ENCODE measurements at regions not wholly inside any gene's neighbourhood (a gene's known extent, or its start where the extent isn't known, plus 50 kb on each side); places are given as distances from the start of the nearest gene placed in this dataset.

DNA sequence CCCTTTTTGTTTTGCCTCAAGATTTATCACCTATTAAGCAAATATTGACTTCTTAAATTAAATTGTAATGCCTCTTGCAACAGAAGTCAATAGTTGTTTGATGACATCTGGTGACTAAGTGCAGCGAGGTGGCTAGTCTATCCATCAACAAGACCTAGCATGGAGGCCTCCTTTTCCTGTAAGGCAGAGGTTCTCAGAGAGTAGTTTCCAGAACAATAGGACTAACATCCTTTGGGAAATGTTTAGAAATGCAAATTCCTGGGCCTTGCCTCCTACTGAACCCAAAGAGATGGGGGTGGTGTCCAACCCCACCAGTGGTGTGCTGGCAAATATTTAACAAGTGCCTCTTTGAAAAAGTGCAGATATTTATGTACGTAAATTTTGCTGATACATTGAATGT is 143.7 kb downstream of the SCP2D1 start:
- Histone ChIP-seq H3K36me3 (ENCODE audit: insufficient read depth, low read length) (no peaks in the 10 kb centered on the region), H3K9me3 (ENCODE audit: control insufficient read depth in 1 of 2, low read length in 2 of 2) (peaks cover 0 to 2% of the 10 kb centered on the region in 2 donors), H3K27ac (ENCODE audit: low read depth, low read length) (no peak overlapping the region), H3K27me3 (ENCODE audit: insufficient read depth, low read length) (no peaks in the 10 kb centered on the region), H3K4me1 (ENCODE audit: insufficient read depth, low read length) (no peaks in the 10 kb centered on the region), H3K4me3 (ENCODE audit: low read length in 2 of 2) (no peak overlapping the region)
- DNase-seq = no peak
- POLR2A ChIA-PET (ENCODE audit: partially characterized antibody) = no interaction called here
- Mint-ChIP-seq H3K36me3 (no peaks in the 10 kb centered on the region), H3K4me3 (no peak overlapping the region), H3K9me3 (peaks cover 2 to 15% (median 7%) of the 10 kb centered on the region in 8 donors), H3K27ac (no peak overlapping the region), H3K4me1 (no peaks in the 10 kb centered on the region), H3K27me3 (no peaks in the 10 kb centered on the region)
- intact Hi-C loops (cut with micrococcal nuclease) = no loop called here
- CTCF ChIA-PET (ENCODE audit: partially characterized antibody) = no interaction called here

DNA sequence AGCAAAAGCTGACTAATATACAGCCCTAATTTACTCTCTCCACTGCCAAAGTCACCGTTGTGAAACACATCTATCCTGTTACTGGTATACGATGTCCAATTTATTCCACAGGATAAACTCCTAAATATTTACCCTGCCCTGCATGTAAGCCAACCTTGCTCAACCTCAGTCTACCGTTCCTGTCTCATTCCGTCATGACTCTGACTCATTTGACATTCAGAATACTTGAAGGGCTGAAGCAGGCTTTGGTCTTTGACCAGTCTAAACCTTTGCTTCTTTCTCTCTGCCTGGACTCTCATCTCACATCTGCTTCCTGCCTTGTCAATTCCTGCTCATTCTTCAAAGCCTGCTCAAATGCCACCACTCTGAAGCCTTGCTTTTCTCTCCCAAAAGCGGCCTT is 157.5 kb downstream of the SCP2D1 start:
- H3K27me3 Mint-ChIP-seq = no peaks in the 10 kb centered on the region
- POLR2A ChIA-PET (ENCODE audit: partially characterized antibody) = no interaction called here
- no peak overlapping the region for H3K4me3 Mint-ChIP-seq

DNA sequence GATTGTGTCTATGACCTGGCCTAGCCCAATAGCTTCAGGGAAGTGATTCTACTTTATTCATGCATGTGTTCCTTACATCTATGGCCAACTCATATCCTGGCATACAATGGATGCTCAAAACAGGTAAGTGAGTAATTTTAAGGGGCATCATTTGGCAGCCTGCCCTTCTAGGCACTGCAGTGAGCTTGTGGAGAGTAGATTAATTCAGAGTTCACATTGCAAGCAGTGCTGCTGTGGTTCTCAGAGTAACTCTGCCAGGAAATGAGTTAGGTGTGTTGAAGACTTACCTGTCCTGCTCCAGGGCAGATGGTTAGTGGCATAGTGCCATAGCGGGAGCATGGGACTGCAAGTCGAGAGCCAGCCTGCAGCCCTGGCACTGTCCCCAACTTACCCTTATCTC is 158.0 kb downstream of the SCP2D1 start:
- Mint-ChIP-seq H3K36me3 (no peaks in the 10 kb centered on the region), H3K27me3 (no peaks in the 10 kb centered on the region), H3K9me3 (peaks cover 0 to 2% (median 0%) of the 10 kb centered on the region in 8 donors), H3K4me1 (no peaks in the 10 kb centered on the region), H3K4me3 (no peak overlapping the region), H3K27ac (no peak overlapping the region)
- ChIA-PET POLR2A (ENCODE audit: partially characterized antibody) (no interaction called here), CTCF (ENCODE audit: partially characterized antibody) (no interaction called here)
- Histone ChIP-seq H3K27me3 (ENCODE audit: insufficient read depth, low read length) (no peaks in the 10 kb centered on the region), H3K9me3 (ENCODE audit: control insufficient read depth in 1 of 2, low read length in 2 of 2) (no peaks in the 10 kb centered on the region), H3K4me1 (ENCODE audit: insufficient read depth, low read length) (no peaks in the 10 kb centered on the region), H3K4me3 (ENCODE audit: low read length in 2 of 2) (no peak overlapping the region), H3K36me3 (ENCODE audit: insufficient read depth, low read length) (no peaks in the 10 kb centered on the region), H3K27ac (ENCODE audit: low read depth, low read length) (no peak overlapping the region)
- intact Hi-C loops (cut with micrococcal nuclease) = no loop called here
- no peak for DNase-seq

More for the DNA sequence above, 157.5 kb downstream of the SCP2D1 start:
- Histone ChIP-seq H3K9me3 (ENCODE audit: control insufficient read depth in 1 of 2, low read length in 2 of 2) (no peaks in the 10 kb centered on the region), H3K27ac (ENCODE audit: low read depth, low read length) (no peak overlapping the region), H3K4me3 (ENCODE audit: low read length in 2 of 2) (no peak overlapping the region), H3K4me1 (ENCODE audit: insufficient read depth, low read length) (no peaks in the 10 kb centered on the region), H3K27me3 (ENCODE audit: insufficient read depth, low read length) (no peaks in the 10 kb centered on the region), H3K36me3 (ENCODE audit: insufficient read depth, low read length) (no peaks in the 10 kb centered on the region)
- H3K9me3 Mint-ChIP-seq = peaks cover 0 to 2% (median 0%) of the 10 kb centered on the region in 8 donors
- DNase-seq = no peak
- H3K27ac Mint-ChIP-seq = no peak overlapping the region
- no peaks in the 10 kb centered on the region for H3K4me1 Mint-ChIP-seq
- intact Hi-C loops (cut with micrococcal nuclease) = no loop called here
- no peaks in the 10 kb centered on the region for H3K36me3 Mint-ChIP-seq
- CTCF ChIA-PET (ENCODE audit: partially characterized antibody) = no interaction called here

DNA sequence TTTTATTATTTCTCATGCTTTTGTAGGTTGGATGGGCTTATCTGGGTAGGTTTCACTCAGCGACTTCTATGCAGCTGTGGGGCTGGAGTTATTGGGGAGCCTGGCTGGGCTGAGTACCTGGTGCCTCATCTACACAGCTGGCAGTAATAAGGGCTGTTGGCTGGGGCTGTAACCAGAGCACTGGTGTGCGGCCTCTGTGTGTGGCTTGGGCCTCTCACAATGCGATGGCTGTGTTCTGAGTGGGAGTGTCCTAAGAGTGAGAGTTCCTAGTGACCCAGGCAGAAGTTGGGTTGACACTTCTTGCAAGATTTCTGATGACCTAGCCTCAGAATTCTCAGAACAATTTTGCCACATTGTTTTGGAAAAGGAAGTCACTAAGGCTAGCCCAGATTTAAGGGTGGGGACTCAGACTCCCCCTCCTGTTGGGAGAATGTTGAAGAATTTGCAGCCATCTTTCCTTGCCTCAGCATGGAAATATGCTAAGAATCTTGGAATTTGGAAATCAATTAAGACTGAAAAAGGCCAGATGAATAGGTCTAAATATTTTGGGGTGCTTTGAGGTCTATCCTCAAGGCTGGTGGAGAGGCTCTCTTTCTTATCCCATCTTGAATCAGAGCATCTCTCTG is 158.8 kb downstream of the SCP2D1 start:
- Histone ChIP-seq H3K27ac (ENCODE audit: low read depth, low read length) (no peak overlapping the region), H3K36me3 (ENCODE audit: insufficient read depth, low read length) (no peaks in the 10 kb centered on the region), H3K4me1 (ENCODE audit: insufficient read depth, low read length) (no peaks in the 10 kb centered on the region), H3K27me3 (ENCODE audit: insufficient read depth, low read length) (no peaks in the 10 kb centered on the region), H3K9me3 (ENCODE audit: control insufficient read depth in 1 of 2, low read length in 2 of 2) (no peaks in the 10 kb centered on the region), H3K4me3 (ENCODE audit: low read length in 2 of 2) (no peak overlapping the region)
- Mint-ChIP-seq H3K27me3 (no peaks in the 10 kb centered on the region), H3K9me3 (peaks cover 0 to 2% (median 0%) of the 10 kb centered on the region in 8 donors), H3K36me3 (no peaks in the 10 kb centered on the region), H3K4me3 (no peak overlapping the region), H3K4me1 (no peaks in the 10 kb centered on the region), H3K27ac (no peak overlapping the region)
- POLR2A ChIA-PET (ENCODE audit: partially characterized antibody) = no interaction called here
- no peak for DNase-seq
- CTCF ChIA-PET (ENCODE audit: partially characterized antibody) = no interaction called here
- intact Hi-C loops (cut with micrococcal nuclease) = no loop called here

DNA sequence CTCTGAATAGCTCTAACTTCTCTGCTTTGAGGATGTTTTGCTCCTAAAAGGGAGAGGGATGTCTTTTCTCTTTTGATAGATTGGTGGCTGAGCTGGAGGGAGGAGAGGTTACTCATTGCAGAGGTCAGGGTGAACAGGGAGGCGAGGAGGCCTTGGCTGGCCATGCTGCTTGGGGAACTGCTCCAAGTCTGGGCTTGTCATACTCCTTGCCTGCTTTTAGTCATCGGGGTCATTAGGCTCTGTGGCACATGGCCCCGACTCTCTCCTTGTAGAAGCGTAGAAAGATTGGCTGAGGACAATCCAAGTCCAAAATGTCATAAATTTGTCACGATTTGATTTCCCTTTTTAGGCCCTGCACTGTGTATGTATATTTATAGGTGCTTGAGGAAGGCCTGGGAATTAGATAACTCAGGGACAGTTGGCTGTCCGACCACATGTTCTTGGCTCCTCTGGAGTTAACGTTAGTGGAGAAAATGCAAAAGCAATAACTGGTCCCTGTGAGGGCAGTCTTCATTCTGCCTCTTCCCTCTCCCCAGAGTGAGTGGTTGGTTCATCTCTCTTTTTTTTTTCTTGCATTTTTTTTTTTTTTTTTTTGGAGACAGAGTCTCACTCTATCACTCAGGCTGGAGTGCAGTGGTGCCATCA is 160.1 kb downstream of the SCP2D1 start:
- Mint-ChIP-seq H3K36me3 (no peaks in the 10 kb centered on the region), H3K4me1 (no peaks in the 10 kb centered on the region), H3K27ac (no peak overlapping the region), H3K27me3 (peaks cover 0 to 3% of the 10 kb centered on the region in 2 donors), H3K9me3 (peaks cover 0 to 2% (median 0%) of the 10 kb centered on the region in 8 donors), H3K4me3 (no peak overlapping the region)
- no peaks in the 10 kb centered on the region for H3K4me1 ChIP-seq (ENCODE audit: insufficient read depth, low read length)
- no peaks in the 10 kb centered on the region for H3K27me3 ChIP-seq (ENCODE audit: insufficient read depth, low read length)
- H3K36me3 ChIP-seq (ENCODE audit: insufficient read depth, low read length) = no peaks in the 10 kb centered on the region
- H3K27ac ChIP-seq (ENCODE audit: low read depth, low read length) = no peak overlapping the region
- CTCF ChIA-PET (ENCODE audit: partially characterized antibody) = no interaction called here
- POLR2A ChIA-PET (ENCODE audit: partially characterized antibody) = no interaction called here
- intact Hi-C loops (cut with micrococcal nuclease) = no loop called here
- no peak for DNase-seq
- H3K4me3 ChIP-seq (ENCODE audit: low read length in 2 of 2) = no peak overlapping the region
- no peaks in the 10 kb centered on the region for H3K9me3 ChIP-seq (ENCODE audit: control insufficient read depth in 1 of 2, low read length in 2 of 2)

DNA sequence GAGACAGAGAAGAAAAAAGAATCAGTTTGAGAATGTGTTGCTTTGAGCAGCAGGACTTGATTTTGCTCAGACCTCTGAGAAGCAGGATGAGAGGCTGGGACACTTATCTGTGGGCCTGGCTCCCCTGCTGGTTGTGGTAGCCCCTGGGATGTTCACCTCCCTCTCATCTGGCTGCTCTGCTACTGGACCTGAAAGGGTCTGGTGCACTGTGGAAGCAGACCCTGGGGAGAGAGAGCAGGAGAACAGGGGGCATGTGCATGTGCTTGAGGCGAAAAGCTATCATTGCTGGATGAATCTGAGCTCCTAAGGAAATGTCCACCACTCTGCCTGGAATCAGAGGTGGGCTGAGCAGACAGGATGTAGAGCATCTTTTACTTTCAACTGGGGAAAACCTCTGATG is 161.1 kb downstream of the SCP2D1 start:
- Histone ChIP-seq H3K9me3 (ENCODE audit: control insufficient read depth in 1 of 2, low read length in 2 of 2) (no peaks in the 10 kb centered on the region), H3K4me1 (ENCODE audit: insufficient read depth, low read length) (no peaks in the 10 kb centered on the region), H3K4me3 (ENCODE audit: low read length in 2 of 2) (no peak overlapping the region), H3K27me3 (ENCODE audit: insufficient read depth, low read length) (no peaks in the 10 kb centered on the region), H3K36me3 (ENCODE audit: insufficient read depth, low read length) (no peaks in the 10 kb centered on the region), H3K27ac (ENCODE audit: low read depth, low read length) (no peak overlapping the region)
- Mint-ChIP-seq H3K4me1 (no peaks in the 10 kb centered on the region), H3K27ac (no peak overlapping the region), H3K4me3 (no peak overlapping the region), H3K9me3 (peaks cover 0 to 2% (median 0%) of the 10 kb centered on the region in 8 donors), H3K27me3 (peaks cover 0 to 6% of the 10 kb centered on the region in 2 donors), H3K36me3 (no peaks in the 10 kb centered on the region)
- POLR2A ChIA-PET (ENCODE audit: partially characterized antibody) = no interaction called here
- intact Hi-C loops (cut with micrococcal nuclease) = no loop called here
- no peak for DNase-seq
- CTCF ChIA-PET (ENCODE audit: partially characterized antibody) = no interaction called here

DNA sequence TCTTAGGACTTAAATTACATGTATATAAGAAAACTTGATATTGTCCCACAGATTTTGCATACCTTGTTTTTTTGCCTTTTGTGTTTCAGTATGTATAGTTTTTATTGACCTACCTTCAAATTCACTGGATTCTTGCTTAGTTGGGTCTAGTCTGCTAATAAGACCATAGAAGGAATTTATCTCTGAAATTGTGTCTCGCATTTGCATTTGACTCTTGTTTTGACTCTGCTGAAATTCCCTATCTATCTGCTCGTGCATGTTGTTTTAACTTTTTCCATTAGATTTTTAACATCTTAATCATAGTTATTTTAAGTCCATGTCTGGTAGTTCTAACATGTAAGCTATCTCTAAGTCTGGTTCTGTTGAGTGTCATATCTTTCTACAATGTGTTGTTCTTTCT is 163.9 kb downstream of the SCP2D1 start:
- H3K4me3 Mint-ChIP-seq = no peak overlapping the region
- intact Hi-C loops (cut with micrococcal nuclease) = no loop called here
- no peaks in the 10 kb centered on the region for H3K9me3 ChIP-seq (ENCODE audit: control insufficient read depth in 1 of 2, low read length in 2 of 2)
- ChIA-PET CTCF (ENCODE audit: partially characterized antibody) (interaction anchor here (1.2 kb wide), 1 partner anchor 9 kb away, joined by 3 read pairs; no protein-coding TSS in a partner anchor), POLR2A (ENCODE audit: partially characterized antibody) (no interaction called here)
- H3K4me1 ChIP-seq (ENCODE audit: insufficient read depth, low read length) = no peaks in the 10 kb centered on the region
- no peak overlapping the region for H3K27ac ChIP-seq (ENCODE audit: low read depth, low read length)
- H3K36me3 Mint-ChIP-seq = no peaks in the 10 kb centered on the region
- H3K27ac Mint-ChIP-seq = no peak overlapping the region
- H3K4me1 Mint-ChIP-seq = no peaks in the 10 kb centered on the region
- no peaks in the 10 kb centered on the region for H3K9me3 Mint-ChIP-seq
- no peaks in the 10 kb centered on the region for H3K36me3 ChIP-seq (ENCODE audit: insufficient read depth, low read length)
- peaks cover 3 to 6% of the 10 kb centered on the region in 2 donors for H3K27me3 Mint-ChIP-seq
- H3K27me3 ChIP-seq (ENCODE audit: insufficient read depth, low read length) = no peaks in the 10 kb centered on the region
- no peak for DNase-seq
- H3K4me3 ChIP-seq (ENCODE audit: low read length in 2 of 2) = no peak overlapping the region
